Retinal pigment epithelial cell (primary cell): ENCODE measurements at regions not wholly inside any gene's neighbourhood (a gene's known extent, or its start where the extent isn't known, plus 50 kb on each side); places are given as distances from the start of the nearest gene placed in this dataset.
"Not testable (repeated sequence)": the region's sequence is repeated elsewhere in the genome, so short reads cannot be mapped to it uniquely, and the experiment has no call there.

Experiments used
- DNase-seq: peaks from one replicate; pipeline ENCODE4 v3.0.0-alpha.2; 2010; ENCODE audit warnings: low read depth
- H3K4me3 ChIP-seq: 2 replicates; pipeline ENCODE4 v1.5.1; 2011; ENCODE audit warnings: mild to moderate bottlenecking, low read length, control low read depth, moderate library complexity
- TF ChIP-seq, protein P1 (sequence below): conservative IDR thresholded peaks from 2 replicates; pipeline ENCODE4 v1.5.1; 2011; ENCODE audit warnings: low read depth, low read length, control low read depth, inconsistent platforms

- DNase-seq: no peak
- H3K4me3 ChIP-seq: peak overlapping the region; percentile 7
- TF ChIP-seq, protein P1, sequence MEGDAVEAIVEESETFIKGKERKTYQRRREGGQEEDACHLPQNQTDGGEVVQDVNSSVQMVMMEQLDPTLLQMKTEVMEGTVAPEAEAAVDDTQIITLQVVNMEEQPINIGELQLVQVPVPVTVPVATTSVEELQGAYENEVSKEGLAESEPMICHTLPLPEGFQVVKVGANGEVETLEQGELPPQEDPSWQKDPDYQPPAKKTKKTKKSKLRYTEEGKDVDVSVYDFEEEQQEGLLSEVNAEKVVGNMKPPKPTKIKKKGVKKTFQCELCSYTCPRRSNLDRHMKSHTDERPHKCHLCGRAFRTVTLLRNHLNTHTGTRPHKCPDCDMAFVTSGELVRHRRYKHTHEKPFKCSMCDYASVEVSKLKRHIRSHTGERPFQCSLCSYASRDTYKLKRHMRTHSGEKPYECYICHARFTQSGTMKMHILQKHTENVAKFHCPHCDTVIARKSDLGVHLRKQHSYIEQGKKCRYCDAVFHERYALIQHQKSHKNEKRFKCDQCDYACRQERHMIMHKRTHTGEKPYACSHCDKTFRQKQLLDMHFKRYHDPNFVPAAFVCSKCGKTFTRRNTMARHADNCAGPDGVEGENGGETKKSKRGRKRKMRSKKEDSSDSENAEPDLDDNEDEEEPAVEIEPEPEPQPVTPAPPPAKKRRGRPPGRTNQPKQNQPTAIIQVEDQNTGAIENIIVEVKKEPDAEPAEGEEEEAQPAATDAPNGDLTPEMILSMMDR: no peak
Measured at GRCh38 chr6:28824793-28825731, 98.7 kb downstream of the TRIM27 start.

DNA sequence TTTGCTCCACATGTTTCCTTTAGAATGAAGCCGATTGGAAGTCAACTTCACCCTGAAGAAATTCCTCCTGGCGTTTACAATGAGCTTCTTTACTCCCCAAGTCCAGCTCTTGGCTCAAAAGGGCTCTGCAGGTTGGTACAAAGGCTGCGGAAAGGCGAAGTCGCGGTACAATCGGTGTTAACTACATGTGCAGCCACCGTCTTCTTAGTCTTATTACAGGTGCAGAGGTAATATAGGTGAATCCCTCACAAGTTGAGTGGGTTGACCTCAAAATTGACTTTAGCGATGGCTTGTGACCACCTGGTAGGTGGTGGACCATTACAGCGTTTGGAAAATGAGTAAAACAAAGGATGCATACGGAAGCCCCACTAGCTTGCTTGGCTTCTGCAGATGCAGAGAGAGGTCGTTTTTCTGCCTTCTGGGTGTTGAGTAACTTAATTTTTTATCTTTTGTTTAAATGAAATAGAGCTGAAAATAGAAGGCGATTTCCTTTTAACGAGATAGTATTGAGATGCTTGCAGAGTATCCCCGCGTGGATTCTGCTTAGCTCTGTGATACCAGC lies 98.0 kb downstream of the TRIM27 start:
- no peak overlapping the region for H3K4me3 ChIP-seq

DNA sequence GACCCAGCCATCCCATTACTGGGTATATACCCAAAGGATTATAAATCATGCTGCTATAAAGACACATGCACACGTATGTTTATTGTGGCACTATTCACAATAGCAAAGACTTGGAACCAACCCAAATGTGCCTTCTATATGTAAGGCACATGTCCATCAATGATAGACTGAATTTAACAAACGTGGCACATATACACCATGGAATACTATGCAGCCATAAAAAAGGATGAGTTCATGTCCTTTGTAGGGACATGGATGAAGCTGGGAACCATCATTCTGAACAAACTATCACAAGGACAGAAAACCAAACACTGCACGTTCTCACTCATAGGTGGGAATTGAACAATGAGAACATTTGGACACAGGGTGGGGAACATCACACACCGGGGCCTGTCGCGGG lies 92.1 kb downstream of the TRIM27 start:
- not testable (repeated sequence) for DNase-seq, H3K4me3 ChIP-seq

More for the DNA sequence above, 98.0 kb downstream of the TRIM27 start:
- TF ChIP-seq, protein P1: no peak
- DNase-seq: no peak

- DNase-seq, H3K4me3 ChIP-seq: not testable (repeated sequence)
Measured at GRCh38 chr6:28836703-28837102, 87.1 kb downstream of the TRIM27 start.

DNA sequence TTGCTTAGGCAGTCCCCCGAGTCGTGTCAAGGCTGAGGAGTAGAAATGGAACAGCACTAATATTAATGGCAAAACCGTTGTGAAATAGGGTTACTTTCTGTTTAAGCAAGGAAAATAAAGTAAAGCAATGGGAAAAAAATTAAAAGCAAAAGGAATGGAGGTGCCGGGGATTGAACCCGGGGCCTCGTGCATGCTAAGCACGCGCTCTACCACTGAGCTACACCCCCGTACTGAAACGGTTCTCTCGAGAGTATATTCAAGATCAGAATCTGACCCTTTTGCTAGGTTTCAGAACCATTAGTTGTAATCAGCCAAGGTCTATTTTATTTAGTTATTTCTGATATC lies 85.5 kb downstream of the TRIM27 start:
- TF ChIP-seq, protein P1: no peak
- H3K4me3 ChIP-seq: peak overlapping the region; percentile 86

GRCh38 chr6:28838634-28839442 lies 84.9 kb downstream of the TRIM27 start:
- peak overlapping the region; percentile 86 for H3K4me3 ChIP-seq
- DNase-seq: peak; percentile 25
- TF ChIP-seq, protein P1: peak; percentile 74

More for the DNA sequence above, 85.5 kb downstream of the TRIM27 start:
- DNase-seq: peak; percentile 21

DNA sequence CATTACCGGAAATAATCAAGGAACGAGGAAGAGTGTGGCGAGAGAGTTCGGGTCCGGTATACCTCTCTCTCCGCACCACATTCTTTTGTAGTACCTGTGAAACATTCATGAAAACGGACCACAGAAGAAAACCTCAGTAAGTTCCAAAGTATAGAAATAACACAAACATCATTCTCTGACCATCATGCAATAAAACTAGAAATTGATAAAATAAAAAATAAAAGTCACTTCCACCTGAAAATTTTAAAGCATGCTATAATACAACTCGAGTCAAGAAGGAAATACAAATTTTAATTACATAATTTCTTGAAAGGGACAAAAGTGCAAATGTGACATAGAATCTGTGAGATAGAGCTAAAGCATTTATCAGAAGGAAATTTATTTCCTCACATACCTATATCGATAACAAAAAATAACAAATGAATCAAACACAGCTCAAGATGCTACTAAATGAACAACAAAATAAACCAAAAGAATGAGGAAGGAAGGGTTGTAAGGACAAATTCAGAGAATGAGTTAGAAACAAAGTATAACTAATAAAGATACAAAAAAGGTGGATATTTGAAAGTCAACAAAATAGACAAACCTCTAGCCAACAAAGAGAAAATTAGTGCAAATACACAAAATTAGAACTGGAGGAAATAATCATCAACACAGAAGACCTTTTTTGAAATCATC lies 84.2 kb downstream of the TRIM27 start:
- TF ChIP-seq, protein P1: no peak
- H3K4me3 ChIP-seq: peak overlapping the region; percentile 86
- DNase-seq: no peak
